GM21515 (cell line): ENCODE measurements at regions not wholly inside any gene's neighbourhood (a gene's known extent, or its start where the extent isn't known, plus 50 kb on each side); places are given as distances from the start of the nearest gene placed in this dataset.

Experiments
- ATAC-seq: cut with Tn5 transposase; IDR thresholded peaks from one replicate; pipeline ENCODE4 v1.9.1; 2021; ENCODE audit not compliant: unreplicated experiment

- no peak for ATAC-seq
Measured at GRCh38 chr3:147924755-147925154, 515.6 kb downstream of the ZIC1 start.

- no peak for ATAC-seq
Measured at GRCh38 chr3:147925272-147925671, 516.1 kb downstream of the ZIC1 start.

- no peak for ATAC-seq
Measured at GRCh38 chr3:147930232-147930807, 521.2 kb downstream of the ZIC1 start.

- no peak for ATAC-seq
Measured at GRCh38 chr3:147934451-147935180, 525.5 kb downstream of the ZIC1 start.

GRCh38 chr3:147937341-147937740, 528.2 kb downstream of the ZIC1 start:
- no peak for ATAC-seq

- no peak for ATAC-seq
Measured at GRCh38 chr3:147937891-147938290, 528.7 kb downstream of the ZIC1 start.

- ATAC-seq = no peak
Measured at GRCh38 chr3:147939425-147939824, 530.3 kb downstream of the ZIC1 start.

- ATAC-seq = no peak
Measured at GRCh38 chr3:147939839-147940238, 530.7 kb downstream of the ZIC1 start.

- no peak for ATAC-seq
Measured at GRCh38 chr3:147940405-147941193, 531.4 kb downstream of the ZIC1 start.

- ATAC-seq = no peak
Measured at GRCh38 chr3:147941969-147942368, 532.8 kb downstream of the ZIC1 start.

DNA sequence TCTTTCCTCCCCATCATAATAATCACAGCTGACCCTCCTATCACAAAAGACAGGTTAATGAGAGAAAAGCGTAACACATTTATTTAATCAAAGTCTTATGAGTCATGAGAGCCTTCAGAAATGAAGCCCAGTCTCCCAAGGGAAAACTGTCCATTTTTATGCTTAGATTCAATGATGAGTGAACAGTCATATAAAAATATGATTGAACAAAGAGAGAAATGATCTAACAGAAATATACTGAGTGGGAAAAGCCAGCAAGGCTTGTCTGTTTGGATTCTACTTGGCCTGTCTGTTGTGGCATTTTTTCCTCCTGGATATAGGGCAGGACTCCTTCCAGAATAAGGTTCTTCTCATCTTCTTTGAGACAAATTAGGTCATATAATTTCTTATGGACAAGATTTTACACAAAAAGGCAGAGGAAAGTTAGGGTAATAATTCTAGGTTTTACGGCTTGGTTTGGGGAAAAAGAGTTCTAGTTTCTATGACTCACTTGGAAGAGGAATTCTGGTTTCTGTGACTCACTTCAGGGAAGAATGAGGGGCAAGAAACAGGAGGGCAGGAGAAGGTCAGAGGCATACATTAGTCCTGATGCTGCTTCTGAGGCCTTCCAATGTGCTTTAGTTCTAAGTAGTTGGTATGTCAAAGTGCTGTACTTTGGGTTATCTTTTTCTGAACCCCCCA, 534.2 kb downstream of the ZIC1 start:
- ATAC-seq = no peak

DNA sequence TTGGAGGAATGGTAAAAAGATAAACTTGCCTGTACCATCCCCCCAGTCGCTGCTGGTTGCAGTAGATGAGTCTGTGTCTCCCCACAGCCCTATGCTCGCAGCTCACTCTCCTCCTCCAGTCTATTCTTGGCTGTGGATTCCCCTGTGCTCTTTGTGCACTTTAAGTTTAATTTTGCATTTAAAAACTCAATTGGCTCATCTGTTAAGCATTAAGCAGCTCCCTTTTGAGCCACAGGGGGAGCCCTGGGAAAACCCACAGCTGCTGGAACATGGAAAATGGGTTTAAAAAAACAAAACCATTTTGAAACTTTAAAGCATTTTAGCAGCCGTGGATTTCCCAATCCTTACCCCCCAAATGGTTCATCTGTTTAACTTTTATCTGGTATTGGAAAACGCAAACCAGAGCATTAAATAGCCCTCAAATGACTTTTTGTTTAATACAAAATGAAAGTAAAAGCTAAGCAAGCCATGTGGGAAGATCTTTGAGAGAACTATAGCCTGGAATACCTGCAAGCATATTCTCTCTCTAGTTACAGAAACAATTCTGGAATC, 536.9 kb downstream of the ZIC1 start:
- ATAC-seq = peak; percentile 54

DNA sequence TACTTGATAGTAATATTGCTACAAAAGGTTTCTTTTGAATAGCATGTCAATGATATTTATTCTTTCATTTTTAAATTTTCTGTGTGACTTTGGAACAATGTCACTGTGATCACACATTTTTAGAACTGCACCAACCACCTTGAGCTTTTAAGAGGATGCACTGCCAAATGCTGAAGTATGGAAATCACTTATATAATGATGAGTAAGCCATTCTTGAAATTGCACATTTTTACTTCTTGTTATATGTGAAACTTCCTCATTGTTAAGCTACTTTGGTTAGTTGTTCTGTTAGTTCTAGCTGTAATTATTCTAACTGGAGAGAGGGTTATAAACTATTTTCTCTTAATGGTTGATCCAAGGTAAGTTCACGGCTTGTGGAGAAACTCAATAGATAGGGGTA, 547.5 kb downstream of the ZIC1 start:
- ATAC-seq = no peak

DNA sequence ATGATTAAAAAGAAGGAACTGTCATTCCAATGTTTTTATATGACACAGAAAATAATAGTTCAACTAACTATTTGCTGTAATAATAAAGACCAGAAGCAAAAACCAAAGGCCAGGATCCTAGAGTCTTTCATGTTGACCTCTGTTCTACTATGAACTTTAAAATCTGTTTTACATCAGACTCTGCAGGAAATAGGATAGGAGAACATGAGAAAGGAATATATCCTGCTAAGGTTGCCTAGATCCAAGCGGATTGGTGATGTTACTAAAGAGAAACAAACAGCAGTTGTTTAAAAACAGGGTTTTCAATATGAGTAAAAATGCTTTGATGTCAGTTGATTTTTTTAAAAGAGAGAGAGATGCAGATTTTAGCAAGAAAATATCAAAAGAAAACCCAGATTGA, 549.6 kb downstream of the ZIC1 start:
- ATAC-seq = no peak

DNA sequence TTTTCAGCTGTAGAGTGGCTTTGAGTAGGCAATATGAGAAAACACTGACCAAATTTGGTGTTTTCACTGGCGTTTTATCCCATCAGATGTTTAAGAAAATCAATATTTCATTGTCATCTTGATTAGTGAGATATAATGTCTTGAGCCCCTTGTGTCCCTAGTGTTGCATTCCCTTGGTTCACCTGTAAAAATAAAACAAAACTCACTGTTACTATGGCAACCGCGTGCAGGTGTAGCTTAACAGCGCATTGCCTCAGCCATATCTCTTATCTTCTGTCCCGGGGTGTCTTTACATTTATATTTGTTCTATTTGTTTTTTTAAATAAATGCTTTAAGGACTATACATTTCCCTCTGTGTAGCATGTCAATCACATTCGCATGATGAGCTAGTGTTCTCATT, 551.6 kb downstream of the ZIC1 start:
- ATAC-seq = no peak

- no peak for ATAC-seq
Measured at GRCh38 chr3:147962408-147963164, 553.4 kb downstream of the ZIC1 start.

GRCh38 chr3:147963711-147964110, 554.5 kb downstream of the ZIC1 start:
- ATAC-seq = no peak

GRCh38 chr3:147975165-147975564, 566.0 kb downstream of the ZIC1 start:
- ATAC-seq = no peak

- ATAC-seq = no peak
Measured at GRCh38 chr3:147977001-147977400, 567.8 kb downstream of the ZIC1 start.

DNA sequence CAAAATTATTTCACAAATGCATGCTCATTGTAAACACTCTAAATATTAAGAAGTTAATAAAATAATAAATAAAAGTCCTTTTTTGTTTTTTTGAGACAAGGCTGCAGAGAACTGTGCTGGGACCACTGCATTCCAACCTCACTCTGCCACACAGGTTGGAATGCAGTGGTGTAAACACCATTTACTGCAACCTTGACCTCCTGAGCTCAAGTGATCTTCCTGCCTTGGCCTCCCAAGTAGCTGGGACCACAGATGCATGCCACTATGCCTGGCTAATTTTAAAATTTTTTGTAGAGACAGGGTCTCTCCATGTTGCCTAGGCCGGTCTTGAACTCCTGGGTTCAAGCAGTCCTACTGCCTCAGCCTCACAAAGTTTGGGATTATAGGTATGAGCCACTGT, 578.4 kb downstream of the ZIC1 start:
- ATAC-seq = no peak

DNA sequence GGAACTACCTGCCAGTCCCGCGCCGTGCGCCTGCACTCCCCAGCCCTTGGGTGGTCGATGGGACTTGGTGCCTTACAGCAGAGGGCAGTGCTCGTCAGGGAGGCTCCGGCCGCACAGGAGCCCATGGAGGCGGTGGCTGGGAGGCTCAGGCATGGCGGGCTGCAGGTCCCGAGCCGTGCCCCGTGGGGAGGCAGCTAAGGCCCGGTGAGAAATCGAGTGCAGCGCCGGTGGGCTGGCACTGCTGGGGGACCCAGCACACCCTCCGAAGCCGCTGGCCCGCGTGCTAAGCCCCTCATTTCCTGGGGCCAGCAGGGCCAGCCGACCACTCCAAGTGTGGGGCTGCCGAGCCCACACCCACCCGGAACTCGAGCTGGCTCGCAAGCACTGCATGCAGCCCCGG, 580.2 kb downstream of the ZIC1 start:
- ATAC-seq = no peak
